GM12878 (cell line): ENCODE measurements at regions not wholly inside any gene's neighbourhood (a gene's known extent, or its start where the extent isn't known, plus 50 kb on each side); places are given as distances from the start of the nearest gene placed in this dataset.
"Not testable (repeated sequence)": the region's sequence is repeated elsewhere in the genome, so short reads cannot be mapped to it uniquely, and the experiment has no call there.

Source experiments
- ATAC-seq: fragments of 200-7000 bp; cut with Tn5 transposase; 3 replicates; pipeline ENCODE4 v1.9.1; 2020; ENCODE audit warnings: mild to moderate bottlenecking, moderate library complexity
- BruUV-seq: library from RNA; stranded (reverse); fragments of 400-500 nt; replicated peaks from 2 replicates; lab custom pipeline; 2021; lab: Mats Ljungman, UMichigan
- CTCF ChIA-PET: fragments of 300-600 bp; sonication (Branson Sonifier 250); formaldehyde crosslinking; extraction: SDS; loops from one replicate; lab custom pipeline; 2021; ENCODE audit warnings: inconsistent platforms; lab: Yijun Ruan, JAX
- POLR2A ChIA-PET: fragments of 350-600 bp; formaldehyde crosslinking; extraction: SDS; loops from one replicate; lab custom pipeline; 2021; ENCODE audit warnings: inconsistent platforms; lab: Charles Lee
- RAD21 ChIA-PET: fragments of 300-600 bp; sonication (Branson Sonifier 250); formaldehyde crosslinking; loops from one replicate; lab custom pipeline; 2023; ENCODE audit warnings: antibody characterized with exemption; ENCODE audit not compliant: unreplicated experiment; lab: Charles Lee
- SMC1A ChIA-PET: fragments of 300-600 bp; sonication (Branson Sonifier 250); formaldehyde crosslinking; loops from one replicate; lab custom pipeline; 2023; ENCODE audit not compliant: unreplicated experiment, uncharacterized antibody; lab: Charles Lee
- DNase-seq: peaks from one replicate; pipeline ENCODE4 v3.0.0-alpha.2; 2011; ENCODE audit warnings: low read depth, low spot score
- FAIRE-seq: peaks from 3 replicates; lab custom pipeline; 2011; peaks lifted over from hg19 to GRCh38; lab: Jason Lieb, UNC
- H2AFZ ChIP-seq: 2 replicates; pipeline ENCODE4 v1.6.0; 2011; ENCODE audit warnings: low read depth, low read length, control low read depth; ENCODE audit not compliant: control insufficient read depth
- H3K27ac ChIP-seq: 2 replicates; pipeline ENCODE4 v1.5.1; 2011; ENCODE audit warnings: control low read depth; ENCODE audit not compliant: control insufficient read depth, insufficient read depth
- H3K27me3 ChIP-seq, 2 experiments: replicated peaks in 1 of 2; 2 replicates each; pipeline versions ENCODE4 v1.6.0 to v1.6.1; 2011; ENCODE audit warnings: low read length in 1 of 2; ENCODE audit not compliant: control insufficient read depth in 2 of 2, insufficient read depth in 2 of 2
- H3K36me3 ChIP-seq, 2 experiments: 2 replicates each; pipeline ENCODE4 v1.5.1; 2011; ENCODE audit warnings: low read length in 1 of 2; ENCODE audit not compliant: control insufficient read depth in 2 of 2, insufficient read depth in 2 of 2
- H3K4me1 ChIP-seq: 2 replicates; pipeline ENCODE4 v1.6.1; 2011; ENCODE audit warnings: mild to moderate bottlenecking, low read length, moderate library complexity, mixed read lengths; ENCODE audit not compliant: control insufficient read depth, insufficient read depth
- H3K4me2 ChIP-seq: 2 replicates; pipeline ENCODE4 v1.6.0; 2011; ENCODE audit warnings: control low read depth; ENCODE audit not compliant: control insufficient read depth, insufficient read depth
- H3K4me3 ChIP-seq: fragments of 200-600 bp; sonication (generic); 2 replicates; pipeline ENCODE4 v1.5.1; 2016
- H3K79me2 ChIP-seq: 2 replicates; pipeline ENCODE4 v1.6.0; 2011; ENCODE audit warnings: low read length; ENCODE audit not compliant: control insufficient read depth, insufficient read depth
- H3K9ac ChIP-seq: 2 replicates; pipeline ENCODE4 v1.8.0; 2011; ENCODE audit warnings: low read length, control low read depth, mixed read lengths; ENCODE audit not compliant: control insufficient read depth, insufficient read depth
- H3K9me3 ChIP-seq: replicated peaks from 3 replicates; pipeline ENCODE4 v1.5.1; 2011; ENCODE audit warnings: mild to moderate bottlenecking, low read length; ENCODE audit not compliant: control insufficient read depth, insufficient read depth
- H4K20me1 ChIP-seq: 2 replicates; pipeline ENCODE4 v1.6.0; 2011; ENCODE audit not compliant: control insufficient read depth, insufficient read depth
- CEBPZ ChIP-seq: fragments of 150-350 bp; IDR thresholded peaks from 2 replicates; pipeline ENCODE4 v1.6.1; 2016; ENCODE audit warnings: low read depth, low read length
- EGR1 ChIP-seq, 2 experiments: IDR thresholded peaks; 1 replicate in 1 of 2; 2 replicates in 1 of 2; pipeline ENCODE4 v1.6.1; 2011 to 2012; ENCODE audit warnings: low read depth in 2 of 2, low read length in 2 of 2, borderline replicate concordance in 1 of 2, mild to moderate bottlenecking in 1 of 2, moderate library complexity in 1 of 2
- IKZF2 ChIP-seq, 2 experiments: fragments of 450-650 bp; IDR thresholded peaks; 2 replicates each; pipeline ENCODE4 v1.6.1; 2017; ENCODE audit warnings: mild to moderate bottlenecking in 2 of 2, moderate library complexity in 2 of 2
- MYB ChIP-seq: fragments of 150-350 bp; IDR thresholded peaks from 2 replicates; pipeline ENCODE4 v1.6.1; 2014; ENCODE audit warnings: mild to moderate bottlenecking, low read depth, low read length, borderline replicate concordance
- RAD21 ChIP-seq: IDR thresholded peaks from 2 replicates; pipeline ENCODE4 v1.6.1; 2011; ENCODE audit warnings: mild to moderate bottlenecking, low read depth, low read length, moderate library complexity; ENCODE audit not compliant: insufficient read depth
- WGBS: methylation state at CpG from one replicate; pipeline ENCODE4 v1.1.6; 2016; ENCODE audit warnings: low lambda C conversion rate; ENCODE audit not compliant: insufficient replicate concordance, insufficient coverage; ENCODE audit errors: missing lambda C conversion rate; 5-methylcytosine and 5-hydroxymethylcytosine counted together
- in situ Hi-C: fragments of 300-500 bp; cut with MboI; formaldehyde crosslinking; loops from 9 replicates; pipeline ENCODE4 v1.14.3; 2018; ENCODE audit warnings: mixed read lengths
- intact Hi-C: fragments of 100-400 bp; cut with micrococcal nuclease; formaldehyde crosslinking; loops from one replicate; pipeline ENCODE4 v1.14.2; 2022; ENCODE audit not compliant: unreplicated experiment
- TF ChIP-seq, protein P1 (sequence below): IDR thresholded peaks from 2 replicates; pipeline ENCODE4 v1.6.1; 2011; ENCODE audit warnings: mild to moderate bottlenecking, low read depth, low read length, moderate library complexity; ENCODE audit not compliant: insufficient replicate concordance
- TF ChIP-seq, protein P2 (sequence below): fragments of 450-650 bp; conservative IDR thresholded peaks from 2 replicates; pipeline ENCODE4 v1.6.1; 2017; ENCODE audit warnings: mild to moderate bottlenecking, moderate library complexity

GRCh38 chr3:159047361-159047760 is 245.5 kb downstream of the MFSD1 start (continued):
- TF ChIP-seq CEBPZ (no peak), IKZF2 (IDR thresholded peaks at IDR 0.05) (no peak), RAD21 (no peak), MYB (no peak), EGR1 (IDR thresholded peaks at IDR 0.05; ENCODE audit: borderline replicate concordance in 1 of 2, low read depth in 2 of 2, low read length in 2 of 2) (no peak)
- TF ChIP-seq, protein P1, sequence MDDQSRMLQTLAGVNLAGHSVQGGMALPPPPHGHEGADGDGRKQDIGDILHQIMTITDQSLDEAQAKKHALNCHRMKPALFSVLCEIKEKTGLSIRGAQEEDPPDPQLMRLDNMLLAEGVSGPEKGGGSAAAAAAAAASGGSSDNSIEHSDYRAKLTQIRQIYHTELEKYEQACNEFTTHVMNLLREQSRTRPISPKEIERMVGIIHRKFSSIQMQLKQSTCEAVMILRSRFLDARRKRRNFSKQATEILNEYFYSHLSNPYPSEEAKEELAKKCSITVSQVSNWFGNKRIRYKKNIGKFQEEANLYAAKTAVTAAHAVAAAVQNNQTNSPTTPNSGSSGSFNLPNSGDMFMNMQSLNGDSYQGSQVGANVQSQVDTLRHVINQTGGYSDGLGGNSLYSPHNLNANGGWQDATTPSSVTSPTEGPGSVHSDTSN, result no peak
- TF ChIP-seq, protein P2, sequence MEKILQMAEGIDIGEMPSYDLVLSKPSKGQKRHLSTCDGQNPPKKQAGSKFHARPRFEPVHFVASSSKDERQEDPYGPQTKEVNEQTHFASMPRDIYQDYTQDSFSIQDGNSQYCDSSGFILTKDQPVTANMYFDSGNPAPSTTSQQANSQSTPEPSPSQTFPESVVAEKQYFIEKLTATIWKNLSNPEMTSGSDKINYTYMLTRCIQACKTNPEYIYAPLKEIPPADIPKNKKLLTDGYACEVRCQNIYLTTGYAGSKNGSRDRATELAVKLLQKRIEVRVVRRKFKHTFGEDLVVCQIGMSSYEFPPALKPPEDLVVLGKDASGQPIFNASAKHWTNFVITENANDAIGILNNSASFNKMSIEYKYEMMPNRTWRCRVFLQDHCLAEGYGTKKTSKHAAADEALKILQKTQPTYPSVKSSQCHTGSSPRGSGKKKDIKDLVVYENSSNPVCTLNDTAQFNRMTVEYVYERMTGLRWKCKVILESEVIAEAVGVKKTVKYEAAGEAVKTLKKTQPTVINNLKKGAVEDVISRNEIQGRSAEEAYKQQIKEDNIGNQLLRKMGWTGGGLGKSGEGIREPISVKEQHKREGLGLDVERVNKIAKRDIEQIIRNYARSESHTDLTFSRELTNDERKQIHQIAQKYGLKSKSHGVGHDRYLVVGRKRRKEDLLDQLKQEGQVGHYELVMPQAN, result no peak

DNA sequence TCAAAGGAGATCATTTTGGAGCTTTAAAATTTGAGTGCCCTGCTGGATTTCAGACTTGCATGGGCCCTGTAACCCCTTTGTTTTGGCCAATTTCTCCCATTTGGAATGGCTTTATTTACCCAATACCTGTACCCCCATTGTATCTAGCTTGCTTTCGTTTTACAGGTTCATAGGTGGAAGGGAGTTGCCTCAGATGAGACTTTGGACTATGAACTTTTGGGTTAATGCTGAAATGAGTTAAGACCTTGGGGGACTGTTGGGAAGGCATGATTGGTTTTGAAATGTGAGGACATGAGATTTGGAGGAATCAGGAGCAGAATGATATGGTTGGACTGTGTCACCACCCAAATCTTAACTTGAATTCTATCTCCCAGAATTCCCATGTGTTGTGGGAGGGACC is 250.6 kb downstream of the MFSD1 start:
- H3K27me3 ChIP-seq, H3K9me3 ChIP-seq, H3K79me2 ChIP-seq, H3K4me3 ChIP-seq, H3K4me2 ChIP-seq, POLR2A ChIA-PET, H2AFZ ChIP-seq, FAIRE-seq, DNase-seq, in situ Hi-C loops, H3K36me3 ChIP-seq, H3K9ac ChIP-seq, H3K27ac ChIP-seq, H4K20me1 ChIP-seq, RAD21 ChIA-PET, CTCF ChIA-PET, H3K4me1 ChIP-seq, BruUV-seq, ATAC-seq, SMC1A ChIA-PET, intact Hi-C loops: not testable (repeated sequence)
- 0% methylated on average over 1 of the region's 1 CpG for WGBS
